ENCODE measurements at regions not wholly inside any gene's neighbourhood (a gene's known extent, or its start where the extent isn't known, plus 50 kb on each side); places are given as distances from the start of the nearest gene placed in this dataset.

- no peaks in the 10 kb centered on the region for H3K4me1 Mint-ChIP-seq
- DNase-seq (ENCODE audit: low spot score in 2 of 2): no peak
- peaks cover 13% of the 10 kb centered on the region for H3K27me3 Mint-ChIP-seq
- ATAC-seq (ENCODE audit: low read depth): no peak
- no peak overlapping the region for H3K27ac Mint-ChIP-seq
- no peak overlapping the region for H3K4me3 Mint-ChIP-seq
- no peaks in the 10 kb centered on the region for H3K36me3 Mint-ChIP-seq
- no peaks in the 10 kb centered on the region for H3K9me3 Mint-ChIP-seq
These were observed 141.4 kb downstream of the MAFB start for GRCh38 chr20:40547483-40548091.

GRCh38 chr20:40545478-40545877 lies 143.6 kb downstream of the MAFB start:
- Mint-ChIP-seq H3K36me3 (no peaks in the 10 kb centered on the region), H3K4me3 (no peak overlapping the region), H3K9me3 (no peaks in the 10 kb centered on the region), H3K27me3 (peaks cover 10% of the 10 kb centered on the region), H3K27ac (no peak overlapping the region), H3K4me1 (no peaks in the 10 kb centered on the region)
- ATAC-seq (ENCODE audit: low read depth): no peak
- DNase-seq (ENCODE audit: low spot score in 2 of 2): no peak

GRCh38 chr20:40542065-40542464 lies 147.0 kb downstream of the MAFB start:
- DNase-seq (ENCODE audit: low spot score in 2 of 2): no peak
- no peak for ATAC-seq (ENCODE audit: low read depth)
- H3K27ac Mint-ChIP-seq: no peak overlapping the region
- no peaks in the 10 kb centered on the region for H3K9me3 Mint-ChIP-seq
- peaks cover 7% of the 10 kb centered on the region for H3K27me3 Mint-ChIP-seq
- no peak overlapping the region for H3K4me3 Mint-ChIP-seq
- no peaks in the 10 kb centered on the region for H3K4me1 Mint-ChIP-seq
- H3K36me3 Mint-ChIP-seq: no peaks in the 10 kb centered on the region

GRCh38 chr20:40540166-40540565 lies 148.9 kb downstream of the MAFB start:
- Mint-ChIP-seq H3K36me3 (no peaks in the 10 kb centered on the region), H3K4me3 (no peak overlapping the region), H3K27me3 (peaks cover 10% of the 10 kb centered on the region), H3K4me1 (no peaks in the 10 kb centered on the region), H3K9me3 (no peaks in the 10 kb centered on the region), H3K27ac (no peak overlapping the region)
- DNase-seq (ENCODE audit: low spot score in 2 of 2) (no peak), ATAC-seq (ENCODE audit: low read depth) (no peak)

GRCh38 chr20:40538131-40538530 lies 150.9 kb downstream of the MAFB start:
- peaks cover 3% of the 10 kb centered on the region for H3K9me3 Mint-ChIP-seq

GRCh38 chr20:40536808-40537207 lies 152.2 kb downstream of the MAFB start:
- Mint-ChIP-seq H3K4me3 (no peak overlapping the region), H3K9me3 (peaks cover 8% of the 10 kb centered on the region), H3K27me3 (peaks cover 8% of the 10 kb centered on the region), H3K4me1 (no peaks in the 10 kb centered on the region), H3K27ac (no peak overlapping the region), H3K36me3 (no peaks in the 10 kb centered on the region)
- DNase-seq (ENCODE audit: low spot score in 2 of 2): no peak
- ATAC-seq (ENCODE audit: low read depth): no peak

More at GRCh38 chr20:40538131-40538530, 150.9 kb downstream of the MAFB start:
- H3K27me3 Mint-ChIP-seq: peaks cover 10% of the 10 kb centered on the region
- DNase-seq (ENCODE audit: low spot score in 2 of 2): no peak
- no peaks in the 10 kb centered on the region for H3K36me3 Mint-ChIP-seq
- H3K27ac Mint-ChIP-seq: no peak overlapping the region
- no peak overlapping the region for H3K4me3 Mint-ChIP-seq
- ATAC-seq (ENCODE audit: low read depth): no peak
- H3K4me1 Mint-ChIP-seq: no peaks in the 10 kb centered on the region

- Mint-ChIP-seq H3K9me3 (peaks cover 11% of the 10 kb centered on the region), H3K4me3 (no peak overlapping the region), H3K4me1 (no peaks in the 10 kb centered on the region), H3K27ac (no peak overlapping the region), H3K27me3 (peaks cover 6% of the 10 kb centered on the region), H3K36me3 (no peaks in the 10 kb centered on the region)
- no peak for DNase-seq (ENCODE audit: low spot score in 2 of 2)
- no peak for ATAC-seq (ENCODE audit: low read depth)
These were observed 153.2 kb downstream of the MAFB start for GRCh38 chr20:40535816-40536215.

GRCh38 chr20:40532103-40532502 lies 156.9 kb downstream of the MAFB start:
- DNase-seq (ENCODE audit: low spot score in 2 of 2) (no peak), ATAC-seq (ENCODE audit: low read depth) (no peak)
- Mint-ChIP-seq H3K27ac (no peak overlapping the region), H3K4me1 (no peaks in the 10 kb centered on the region), H3K27me3 (peaks cover 5% of the 10 kb centered on the region), H3K36me3 (no peaks in the 10 kb centered on the region), H3K4me3 (no peak overlapping the region), H3K9me3 (peaks cover 15% of the 10 kb centered on the region)

- DNase-seq (ENCODE audit: low spot score in 2 of 2): no peak
- ATAC-seq (ENCODE audit: low read depth): no peak
These were observed 163.7 kb downstream of the MAFB start for GRCh38 chr20:40525351-40525750.

GRCh38 chr20:40524071-40524470 lies 165.0 kb downstream of the MAFB start:
- Mint-ChIP-seq H3K9me3 (no peaks in the 10 kb centered on the region), H3K27ac (no peak overlapping the region), H3K4me3 (no peak overlapping the region), H3K36me3 (no peaks in the 10 kb centered on the region), H3K4me1 (peaks cover 2% of the 10 kb centered on the region), H3K27me3 (peaks cover 10% of the 10 kb centered on the region)
- DNase-seq (ENCODE audit: low spot score in 2 of 2): no peak
- ATAC-seq (ENCODE audit: low read depth): no peak

More at GRCh38 chr20:40525351-40525750, 163.7 kb downstream of the MAFB start:
- no peaks in the 10 kb centered on the region for H3K36me3 Mint-ChIP-seq
- H3K9me3 Mint-ChIP-seq: peaks cover 2% of the 10 kb centered on the region
- peaks cover 9% of the 10 kb centered on the region for H3K27me3 Mint-ChIP-seq
- H3K27ac Mint-ChIP-seq: no peak overlapping the region
- no peak overlapping the region for H3K4me3 Mint-ChIP-seq
- peaks cover under 1% of the 10 kb centered on the region for H3K4me1 Mint-ChIP-seq

- no peak for DNase-seq (ENCODE audit: low spot score in 2 of 2)
- Mint-ChIP-seq H3K36me3 (no peaks in the 10 kb centered on the region), H3K27ac (no peak overlapping the region), H3K4me3 (no peak overlapping the region), H3K9me3 (no peaks in the 10 kb centered on the region), H3K27me3 (peaks cover 10% of the 10 kb centered on the region), H3K4me1 (peaks cover 2% of the 10 kb centered on the region)
- no peak for ATAC-seq (ENCODE audit: low read depth)
These were observed 166.6 kb downstream of the MAFB start for GRCh38 chr20:40522405-40522804.

GRCh38 chr20:40521962-40522361 lies 167.1 kb downstream of the MAFB start:
- Mint-ChIP-seq H3K27ac (no peak overlapping the region), H3K4me3 (no peak overlapping the region), H3K27me3 (peaks cover 9% of the 10 kb centered on the region), H3K9me3 (no peaks in the 10 kb centered on the region), H3K4me1 (peaks cover 2% of the 10 kb centered on the region), H3K36me3 (no peaks in the 10 kb centered on the region)
- ATAC-seq (ENCODE audit: low read depth) (no peak), DNase-seq (ENCODE audit: low spot score in 2 of 2) (no peak)

GRCh38 chr20:40519918-40520317 lies 169.1 kb downstream of the MAFB start:
- Mint-ChIP-seq H3K27me3 (peaks cover 12% of the 10 kb centered on the region), H3K9me3 (no peaks in the 10 kb centered on the region), H3K4me3 (no peak overlapping the region), H3K4me1 (peaks cover 2% of the 10 kb centered on the region), H3K36me3 (no peaks in the 10 kb centered on the region), H3K27ac (no peak overlapping the region)
- ATAC-seq (ENCODE audit: low read depth): no peak
- DNase-seq (ENCODE audit: low spot score in 2 of 2): no peak

- Mint-ChIP-seq H3K27me3 (peaks cover 9% of the 10 kb centered on the region), H3K36me3 (no peaks in the 10 kb centered on the region), H3K27ac (no peak overlapping the region), H3K4me3 (no peak overlapping the region), H3K4me1 (no peaks in the 10 kb centered on the region), H3K9me3 (no peaks in the 10 kb centered on the region)
- DNase-seq (ENCODE audit: low spot score in 2 of 2) (no peak), ATAC-seq (ENCODE audit: low read depth) (no peak)
These were observed 176.0 kb downstream of the MAFB start for GRCh38 chr20:40512994-40513393.

GRCh38 chr20:40512591-40512990 lies 176.4 kb downstream of the MAFB start:
- Mint-ChIP-seq H3K9me3 (no peaks in the 10 kb centered on the region), H3K27me3 (peaks cover 9% of the 10 kb centered on the region), H3K4me1 (no peaks in the 10 kb centered on the region), H3K4me3 (no peak overlapping the region), H3K36me3 (no peaks in the 10 kb centered on the region), H3K27ac (no peak overlapping the region)
- DNase-seq (ENCODE audit: low spot score in 2 of 2) (no peak), ATAC-seq (ENCODE audit: low read depth) (no peak)

All from memory B cell (primary cell).